H1 (cell line): ENCODE measurements at regions not wholly inside any gene's neighbourhood (a gene's known extent, or its start where the extent isn't known, plus 50 kb on each side); places are given as distances from the start of the nearest gene placed in this dataset.

Experiments used
- POLR2A ChIP-seq, 2 experiments: IDR thresholded peaks; 1 replicate in 1 of 2; 2 replicates in 1 of 2; pipeline ENCODE4 v1.6.1; 2011; ENCODE audit warnings: low read depth in 2 of 2, low read length in 2 of 2, mild to moderate bottlenecking in 2 of 2; ENCODE audit errors: control extremely low read depth in 1 of 2
- POU5F1 ChIP-seq: IDR thresholded peaks from 2 replicates; pipeline ENCODE4 v1.6.1; 2011; ENCODE audit warnings: low read depth, mild to moderate bottlenecking, low read length, moderate library complexity
- RNF2 ChIP-seq: fragments of 200-900, 300-1000 bp; sonication (generic); IDR thresholded peaks from 2 replicates; pipeline ENCODE4 v1.7.1; 2016; ENCODE audit warnings: borderline replicate concordance, low read depth, mild to moderate bottlenecking, antibody characterized with exemption, low read length; ENCODE audit not compliant: poor library complexity, severe bottlenecking; ENCODE audit errors: missing control alignments

DNA sequence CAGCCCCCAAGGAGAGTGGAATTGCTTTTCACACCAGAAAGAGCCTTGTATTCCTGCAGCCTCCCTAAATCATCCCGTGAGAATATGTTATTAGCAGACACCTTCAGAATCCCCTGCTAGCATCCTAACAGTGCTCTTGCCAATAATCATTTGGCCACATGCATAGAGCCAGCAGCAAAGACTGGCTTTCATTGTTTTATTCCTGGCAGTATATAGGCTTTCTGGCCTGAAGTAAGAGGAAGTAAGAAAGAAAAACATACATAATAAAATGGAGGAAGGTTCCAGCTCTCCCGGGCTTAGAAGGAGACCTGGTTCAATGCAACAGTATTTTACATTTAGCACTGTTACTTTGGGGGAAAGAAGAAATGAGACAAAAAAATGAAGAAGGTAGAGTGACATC, 176.7 kb upstream of the ATF7IP start (continued):
- TF ChIP-seq RNF2 (no peak), POU5F1 (no peak), POLR2A (IDR thresholded peaks at IDR 0.05; ENCODE audit: control extremely low read depth in 1 of 2, low read depth in 2 of 2, low read length in 2 of 2) (no peak)
